ENCODE measurements at regions not wholly inside any gene's neighbourhood (a gene's known extent, or its start where the extent isn't known, plus 50 kb on each side); places are given as distances from the start of the nearest gene placed in this dataset.

GRCh38 chr7:46663025-46663424 lies 742.0 kb upstream of the IGFBP3 start:
- Histone ChIP-seq H3K4me3 (ENCODE audit: extremely low read depth in 1 of 4, insufficient read depth in 2 of 4, low read depth in 3 of 4, low read length in 4 of 4) (no peak overlapping the region), H2BK20ac (ENCODE audit: low read length) (no peak overlapping the region), H3K36me3 (ENCODE audit: control insufficient read depth in 2 of 4, insufficient read depth in 4 of 4, low read length in 3 of 4) (no peaks in the 10 kb centered on the region), H2BK12ac (ENCODE audit: low read depth, low read length) (no peak overlapping the region), H3K23me2 (ENCODE audit: low read depth, low read length) (no peaks in the 10 kb centered on the region), H3K79me1 (ENCODE audit: low read depth, low read length) (no peaks in the 10 kb centered on the region), H2AK5ac (ENCODE audit: low read depth, low read length) (0 out of 2 replicates have a peak overlapping the region, but pooled peaks have one; percentile 3), H2BK5ac (ENCODE audit: low read depth, low read length) (no peak overlapping the region), H2BK120ac (replicated peaks; ENCODE audit: low read depth, low read length) (no peak overlapping the region), H3K9me3 (ENCODE audit: insufficient read depth in 2 of 2, low read depth in 1 of 2, low read length in 1 of 2) (peaks cover 0 to 10% of the 10 kb centered on the region in 2 experiments; a peak in 2 of 4 replicates), H4K8ac (ENCODE audit: extremely low read depth, insufficient read depth, low read length) (no peak overlapping the region), H4K91ac (replicated peaks; ENCODE audit: insufficient read length, low read length) (no peak overlapping the region), H2BK15ac (ENCODE audit: low read length) (no peak overlapping the region), H3K18ac (ENCODE audit: extremely low read depth, low read length) (no peak overlapping the region), H3K14ac (ENCODE audit: insufficient read length) (no peak overlapping the region), H4K20me1 (replicated peaks in 1 of 2; ENCODE audit: control insufficient read depth in 1 of 2, insufficient read depth in 2 of 2, low read length in 2 of 2) (no peaks in the 10 kb centered on the region), H3K4me1 (replicated peaks in 1 of 4; ENCODE audit: control insufficient read depth in 3 of 4, insufficient read depth in 4 of 4, low read length in 3 of 4) (no peaks in the 10 kb centered on the region), H3K56ac (replicated peaks; ENCODE audit: insufficient read length, low read depth, low read length) (no peak overlapping the region), H3K27ac (ENCODE audit: low read depth, low read length) (no peak overlapping the region), H3K79me2 (ENCODE audit: control insufficient read depth in 1 of 2, insufficient read depth in 2 of 2, low read length in 2 of 2) (no peaks in the 10 kb centered on the region), H3K4ac (replicated peaks; ENCODE audit: insufficient read length, low read depth, low read length) (no peak overlapping the region), H2AFZ (ENCODE audit: low read length) (0 out of 2 replicates have a peak overlapping the region, but pooled peaks have one; percentile 32), H3K9ac (replicated peaks in 1 of 4; ENCODE audit: extremely low read depth in 1 of 4, low read depth in 3 of 4, low read length in 3 of 4) (no peak overlapping the region), H3K27me3 (replicated peaks in 1 of 4; ENCODE audit: control insufficient read depth in 3 of 4, extremely low read depth in 1 of 4, insufficient read depth in 3 of 4, low read length in 3 of 4) (no peaks in the 10 kb centered on the region), H3K23ac (ENCODE audit: insufficient read length) (no peak overlapping the region), H3K4me2 (ENCODE audit: insufficient read depth in 1 of 2, low read depth in 2 of 2, low read length in 2 of 2) (no peak overlapping the region), H4K5ac (ENCODE audit: insufficient read length, low read depth, low read length) (no peak overlapping the region)
- DNase-seq (ENCODE audit: low read depth in 1 of 2, low spot score in 2 of 2), result no peak
- 61% methylated on average over 3 of the region's 3 CpGs; no CpG with 5 or more reads in 1 of the 2 experiments for WGBS, 2 experiments (ENCODE audit: extremely low coverage in 1 of 2, insufficient coverage in 1 of 2, insufficient read length in 1 of 2, insufficient replicate concordance in 2 of 2, low coverage in 1 of 2, low lambda C conversion rate in 2 of 2, missing lambda C conversion rate in 1 of 2)
- ChIA-PET POLR2A (ENCODE audit: partially characterized antibody) (no interaction called here), CTCF (ENCODE audit: partially characterized antibody) (interaction anchor here (0.6 kb wide), 1 partner anchor 33 kb away, joined by 3 read pairs; no protein-coding TSS in a partner anchor)
- FAIRE-seq, result no peak
- TF ChIP-seq SP1 (IDR thresholded peaks at IDR 0.05; ENCODE audit: low read depth, low read length), result no peak
- TF ChIP-seq RXRA (IDR thresholded peaks at IDR 0.05; ENCODE audit: insufficient read depth, low read depth, low read length), result no peak
- no peak for TF ChIP-seq RNF2 (IDR thresholded peaks at IDR 0.05; ENCODE audit: borderline replicate concordance, low read depth, low read length, missing control alignments, poor library complexity, severe bottlenecking)

All from H1 (cell line).